ENCODE measurements at regions not wholly inside any gene's neighbourhood (a gene's known extent, or its start where the extent isn't known, plus 50 kb on each side); places are given as distances from the start of the nearest gene placed in this dataset.

- TF ChIP-seq CTCF (IDR thresholded peaks at IDR 0.05) (no peak), POLR2A (IDR thresholded peaks at IDR 0.05) (no peak)
Observed at GRCh38 chr3:25982756-25983155, 192.9 kb downstream of the OXSM start.

Measured in testis (tissue), 2 donors.